Activated CD4-positive, alpha-beta memory T cell treated with anti-CD3 and anti-CD28 coated beads, Interleukin-2, amount 10 ng/mL, durations not matched to agents 7 days and 5 days (primary cell): ENCODE measurements at regions not wholly inside any gene's neighbourhood (a gene's known extent, or its start where the extent isn't known, plus 50 kb on each side); places are given as distances from the start of the nearest gene placed in this dataset.

Source experiments
- CTCF ChIA-PET: fragments of 350-600 bp; sonication (Branson Sonifier 250); formaldehyde crosslinking; loops from one replicate; lab custom pipeline; 2021; ENCODE audit warnings: antibody characterized with exemption, inconsistent platforms; lab: Charles Lee
- POLR2A ChIA-PET: fragments of 350-600 bp; sonication (Branson Sonifier 250); formaldehyde crosslinking; loops from one replicate; lab custom pipeline; 2021; ENCODE audit warnings: antibody characterized with exemption; lab: Charles Lee
- DNase-seq: peaks from one replicate; pipeline ENCODE4 v3.0.0-alpha.2; 2020
- H3K27ac Mint-ChIP-seq: one replicate; pipeline ENCODE4 v1.8.0; 2021; ENCODE audit warnings: mild to moderate bottlenecking, mixed read lengths
- H3K27me3 Mint-ChIP-seq: one replicate; pipeline ENCODE4 v1.8.0; 2021; ENCODE audit warnings: mixed read lengths
- H3K36me3 Mint-ChIP-seq: one replicate; pipeline ENCODE4 v1.8.0; 2021; ENCODE audit warnings: low read depth, mixed read lengths
- H3K4me1 Mint-ChIP-seq: one replicate; pipeline ENCODE4 v1.8.0; 2021; ENCODE audit warnings: mixed read lengths
- H3K4me3 Mint-ChIP-seq: one replicate; pipeline ENCODE4 v1.8.0; 2021; ENCODE audit warnings: mild to moderate bottlenecking, mixed read lengths
- H3K9me3 Mint-ChIP-seq: one replicate; pipeline ENCODE4 v1.8.0; 2021; ENCODE audit warnings: mixed read lengths

- POLR2A ChIA-PET = no interaction called here
- H3K27ac Mint-ChIP-seq = no peak overlapping the region
Observed at GRCh38 chr7:68109299-68109698, 1112.7 kb downstream of the TYW1 start.

GRCh38 chr7:68119411-68119810 is 1122.8 kb downstream of the TYW1 start:
- POLR2A ChIA-PET = no interaction called here
- Mint-ChIP-seq H3K27ac (no peak overlapping the region), H3K4me3 (no peak overlapping the region), H3K36me3 (no peaks in the 10 kb centered on the region), H3K4me1 (no peaks in the 10 kb centered on the region), H3K9me3 (peaks cover 47% of the 10 kb centered on the region), H3K27me3 (no peaks in the 10 kb centered on the region)
- CTCF ChIA-PET = no interaction called here
- no peak for DNase-seq

More at GRCh38 chr7:68109299-68109698, 1112.7 kb downstream of the TYW1 start:
- Mint-ChIP-seq H3K4me1 (no peaks in the 10 kb centered on the region), H3K27me3 (no peaks in the 10 kb centered on the region), H3K9me3 (peaks cover 23% of the 10 kb centered on the region), H3K4me3 (no peak overlapping the region), H3K36me3 (no peaks in the 10 kb centered on the region)
- CTCF ChIA-PET = no interaction called here
- DNase-seq = no peak

- no peak for DNase-seq
- Mint-ChIP-seq H3K4me3 (no peak overlapping the region), H3K9me3 (peaks cover 45% of the 10 kb centered on the region), H3K27me3 (no peaks in the 10 kb centered on the region), H3K27ac (no peak overlapping the region), H3K36me3 (no peaks in the 10 kb centered on the region), H3K4me1 (no peaks in the 10 kb centered on the region)
- ChIA-PET CTCF (no interaction called here), POLR2A (no interaction called here)
Observed at GRCh38 chr7:68121056-68121455, 1124.4 kb downstream of the TYW1 start.

GRCh38 chr7:68121655-68122054 is 1125.0 kb downstream of the TYW1 start:
- Mint-ChIP-seq H3K9me3 (peaks cover 43% of the 10 kb centered on the region), H3K4me3 (no peak overlapping the region), H3K36me3 (no peaks in the 10 kb centered on the region), H3K4me1 (no peaks in the 10 kb centered on the region), H3K27ac (no peak overlapping the region), H3K27me3 (no peaks in the 10 kb centered on the region)
- POLR2A ChIA-PET = no interaction called here
- CTCF ChIA-PET = no interaction called here
- no peak for DNase-seq

- no peak overlapping the region for H3K4me3 Mint-ChIP-seq
- DNase-seq = no peak
Observed at GRCh38 chr7:68122801-68123200, 1126.2 kb downstream of the TYW1 start.

GRCh38 chr7:68125168-68125567 is 1128.5 kb downstream of the TYW1 start:
- Mint-ChIP-seq H3K9me3 (peaks cover 18% of the 10 kb centered on the region), H3K36me3 (no peaks in the 10 kb centered on the region), H3K27ac (no peak overlapping the region), H3K4me3 (no peak overlapping the region), H3K4me1 (no peaks in the 10 kb centered on the region), H3K27me3 (no peaks in the 10 kb centered on the region)
- CTCF ChIA-PET = no interaction called here
- POLR2A ChIA-PET = no interaction called here
- no peak for DNase-seq

More at GRCh38 chr7:68122801-68123200, 1126.2 kb downstream of the TYW1 start:
- H3K27ac Mint-ChIP-seq = no peak overlapping the region
- H3K36me3 Mint-ChIP-seq = no peaks in the 10 kb centered on the region
- H3K9me3 Mint-ChIP-seq = peaks cover 38% of the 10 kb centered on the region
- POLR2A ChIA-PET = no interaction called here
- CTCF ChIA-PET = no interaction called here
- no peaks in the 10 kb centered on the region for H3K4me1 Mint-ChIP-seq
- no peaks in the 10 kb centered on the region for H3K27me3 Mint-ChIP-seq

GRCh38 chr7:68133045-68133444 is 1136.4 kb downstream of the TYW1 start:
- Mint-ChIP-seq H3K4me1 (no peaks in the 10 kb centered on the region), H3K36me3 (no peaks in the 10 kb centered on the region), H3K27ac (no peak overlapping the region), H3K27me3 (no peaks in the 10 kb centered on the region), H3K9me3 (peaks cover 2% of the 10 kb centered on the region), H3K4me3 (no peak overlapping the region)
- ChIA-PET CTCF (no interaction called here), POLR2A (no interaction called here)
- no peak for DNase-seq

- POLR2A ChIA-PET = no interaction called here
- H3K27ac Mint-ChIP-seq = no peak overlapping the region
- H3K36me3 Mint-ChIP-seq = no peaks in the 10 kb centered on the region
- H3K9me3 Mint-ChIP-seq = peaks cover 30% of the 10 kb centered on the region
- no peak for DNase-seq
- CTCF ChIA-PET = no interaction called here
- no peak overlapping the region for H3K4me3 Mint-ChIP-seq
- H3K27me3 Mint-ChIP-seq = no peaks in the 10 kb centered on the region
- no peaks in the 10 kb centered on the region for H3K4me1 Mint-ChIP-seq
Observed at GRCh38 chr7:68143345-68143744, 1146.7 kb downstream of the TYW1 start.

- Mint-ChIP-seq H3K36me3 (no peaks in the 10 kb centered on the region), H3K27ac (no peak overlapping the region), H3K27me3 (no peaks in the 10 kb centered on the region), H3K4me3 (no peak overlapping the region), H3K4me1 (no peaks in the 10 kb centered on the region), H3K9me3 (peaks cover 30% of the 10 kb centered on the region)
- ChIA-PET POLR2A (no interaction called here), CTCF (no interaction called here)
- no peak for DNase-seq
Observed at GRCh38 chr7:68146983-68147382, 1150.3 kb downstream of the TYW1 start.

GRCh38 chr7:68147614-68148238 is 1151.1 kb downstream of the TYW1 start:
- no peak for DNase-seq
- no peak overlapping the region for H3K4me3 Mint-ChIP-seq
- H3K9me3 Mint-ChIP-seq = peaks cover 25% of the 10 kb centered on the region
- POLR2A ChIA-PET = no interaction called here
- CTCF ChIA-PET = no interaction called here
- no peak overlapping the region for H3K27ac Mint-ChIP-seq
- no peaks in the 10 kb centered on the region for H3K4me1 Mint-ChIP-seq
- no peaks in the 10 kb centered on the region for H3K36me3 Mint-ChIP-seq
- no peaks in the 10 kb centered on the region for H3K27me3 Mint-ChIP-seq

- Mint-ChIP-seq H3K4me1 (no peaks in the 10 kb centered on the region), H3K4me3 (no peak overlapping the region), H3K27ac (no peak overlapping the region), H3K9me3 (peaks cover 19% of the 10 kb centered on the region), H3K36me3 (no peaks in the 10 kb centered on the region), H3K27me3 (no peaks in the 10 kb centered on the region)
- POLR2A ChIA-PET = no interaction called here
- CTCF ChIA-PET = no interaction called here
- DNase-seq = no peak
Observed at GRCh38 chr7:68148440-68148839, 1151.8 kb downstream of the TYW1 start.

- Mint-ChIP-seq H3K27me3 (no peaks in the 10 kb centered on the region), H3K9me3 (peaks cover 5% of the 10 kb centered on the region), H3K4me3 (no peak overlapping the region), H3K36me3 (no peaks in the 10 kb centered on the region), H3K4me1 (no peaks in the 10 kb centered on the region), H3K27ac (no peak overlapping the region)
- CTCF ChIA-PET = no interaction called here
- POLR2A ChIA-PET = no interaction called here
- no peak for DNase-seq
Observed at GRCh38 chr7:68152205-68152604, 1155.6 kb downstream of the TYW1 start.

GRCh38 chr7:68155676-68156075 is 1159.0 kb downstream of the TYW1 start:
- Mint-ChIP-seq H3K36me3 (no peaks in the 10 kb centered on the region), H3K4me3 (no peak overlapping the region), H3K27me3 (no peaks in the 10 kb centered on the region), H3K4me1 (no peaks in the 10 kb centered on the region), H3K9me3 (peaks cover 7% of the 10 kb centered on the region), H3K27ac (no peak overlapping the region)
- CTCF ChIA-PET = no interaction called here
- no peak for DNase-seq
- POLR2A ChIA-PET = no interaction called here

GRCh38 chr7:68158686-68159295 is 1162.2 kb downstream of the TYW1 start:
- DNase-seq = no peak
- ChIA-PET POLR2A (no interaction called here), CTCF (no interaction called here)
- Mint-ChIP-seq H3K27me3 (no peaks in the 10 kb centered on the region), H3K4me3 (no peak overlapping the region), H3K9me3 (peaks cover 10% of the 10 kb centered on the region), H3K27ac (no peak overlapping the region), H3K36me3 (no peaks in the 10 kb centered on the region), H3K4me1 (no peaks in the 10 kb centered on the region)
